CD4-positive, alpha-beta T cell treated with Interleukin-21 for 1 hour (primary cell): ENCODE measurements at regions not wholly inside any gene's neighbourhood (a gene's known extent, or its start where the extent isn't known, plus 50 kb on each side); places are given as distances from the start of the nearest gene placed in this dataset.
"Not testable (repeated sequence)": the region's sequence is repeated elsewhere in the genome, so short reads cannot be mapped to it uniquely, and the experiment has no call there.

Experiments
- DNase-seq: peaks from one replicate; pipeline ENCODE4 v3.0.0-alpha.2; 2020

DNA sequence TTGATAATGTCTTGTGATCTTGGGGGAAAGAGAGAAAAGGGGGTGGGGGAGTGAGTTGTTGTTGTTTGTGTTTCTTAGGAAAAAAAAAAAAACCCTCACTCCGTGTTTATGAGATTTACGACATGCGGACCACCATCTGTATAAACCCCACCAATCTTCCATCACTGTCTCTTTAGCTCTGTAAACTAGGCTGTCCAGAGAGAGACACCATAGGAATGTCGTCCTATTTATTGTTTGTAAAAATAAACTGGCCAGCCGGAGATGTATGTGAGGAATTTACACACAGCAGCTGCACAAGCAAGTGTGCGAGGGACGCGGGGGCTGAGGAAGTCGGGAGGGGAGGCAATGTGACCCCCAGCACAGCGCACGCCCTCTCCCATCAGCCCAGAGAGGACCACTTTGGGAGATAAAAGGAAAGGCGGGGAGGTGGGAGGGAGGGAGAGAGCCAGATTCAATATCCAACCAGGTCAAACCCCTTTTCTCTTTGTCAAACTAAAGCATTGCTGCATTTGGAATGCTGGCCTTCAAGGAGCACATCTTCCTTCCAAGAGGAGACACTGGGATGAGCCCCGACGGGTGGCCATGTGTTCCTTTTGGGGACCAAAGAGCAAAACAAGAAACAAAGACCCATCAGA is 136.2 kb upstream of the SALL1 start:
- DNase-seq, result no peak

DNA sequence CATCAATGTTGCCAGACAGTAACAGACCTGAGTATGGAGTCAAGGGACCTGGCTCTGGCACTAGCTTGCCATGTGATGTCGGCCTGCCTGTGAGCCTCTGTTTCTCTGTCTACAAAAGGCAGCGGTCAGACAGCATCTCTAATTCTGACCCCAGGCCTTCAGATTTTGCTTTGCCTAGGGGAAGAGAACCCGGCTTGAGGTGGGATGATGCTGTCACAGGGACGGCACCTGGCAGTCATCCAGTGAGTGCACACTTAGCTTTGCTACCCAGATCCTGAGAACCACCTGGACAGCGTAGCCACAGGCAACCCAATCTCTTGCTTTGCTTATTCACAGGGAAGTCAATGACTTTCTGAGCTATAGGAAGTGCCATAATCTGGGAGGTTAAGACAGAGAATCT is 135.2 kb upstream of the SALL1 start:
- no peak for DNase-seq

DNA sequence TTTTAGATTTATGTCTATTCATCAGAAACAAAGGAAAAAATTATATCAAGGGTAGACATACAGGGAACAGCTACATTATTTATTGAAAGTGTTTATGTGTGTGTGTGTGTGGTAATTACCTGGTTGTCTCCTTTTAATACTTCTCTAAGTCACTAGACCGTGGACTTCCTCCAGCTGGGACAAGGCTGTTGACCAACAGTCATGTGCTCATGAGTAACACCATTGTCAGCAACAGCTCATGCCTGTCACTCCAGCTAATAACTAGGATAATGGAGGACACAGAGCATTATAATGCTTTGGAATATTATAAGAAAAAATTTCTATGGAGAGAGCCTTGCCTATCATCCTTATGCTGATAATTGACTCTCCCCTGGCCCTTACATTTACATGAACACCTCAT is 125.3 kb upstream of the SALL1 start:
- no peak for DNase-seq

DNA sequence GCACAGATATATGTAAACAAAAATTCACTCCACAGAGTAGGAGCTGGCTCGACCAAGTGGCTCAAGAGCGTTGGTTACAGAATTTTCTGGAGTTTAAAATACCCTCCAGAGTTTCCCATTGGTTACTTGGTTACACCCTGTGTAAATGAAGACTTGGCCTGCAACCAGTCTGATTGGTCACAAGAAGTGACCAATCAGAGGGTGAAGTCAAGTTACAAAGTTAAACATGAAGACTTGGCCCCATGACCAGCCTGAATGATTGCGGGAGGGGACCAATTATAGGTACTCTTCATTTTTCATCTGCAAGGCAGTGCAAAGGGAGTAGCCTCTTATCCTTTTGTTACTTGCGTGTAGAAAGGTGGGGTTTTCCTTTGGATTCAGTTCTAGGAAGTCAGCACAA is 121.3 kb upstream of the SALL1 start:
- no peak for DNase-seq

DNA sequence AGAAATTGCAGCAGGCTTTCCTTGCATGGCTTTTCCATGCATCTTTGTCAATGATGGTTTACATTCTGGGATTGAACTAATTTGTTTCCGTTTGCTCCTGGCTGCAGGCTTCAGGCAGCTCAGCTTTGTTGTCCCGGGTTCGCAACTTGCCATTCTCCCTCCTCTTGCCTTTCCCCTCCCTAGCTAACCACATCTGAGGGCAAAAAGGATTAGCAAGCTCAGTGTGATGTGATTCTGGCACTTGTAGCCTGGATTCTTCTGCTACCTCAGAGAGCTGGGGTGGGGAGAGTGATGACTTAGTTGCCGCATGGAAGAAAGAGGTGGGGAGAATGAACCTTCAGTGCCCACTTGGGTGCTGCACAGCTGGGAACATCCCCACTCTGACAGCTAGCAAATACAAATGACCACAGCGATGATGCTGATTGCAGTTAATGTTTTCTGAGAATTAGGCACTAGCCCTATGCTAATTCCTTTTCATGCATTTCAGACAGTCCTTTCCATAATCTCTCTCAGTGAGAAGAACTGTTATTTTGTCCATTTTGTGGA is 120.2 kb upstream of the SALL1 start:
- DNase-seq, result no peak

DNA sequence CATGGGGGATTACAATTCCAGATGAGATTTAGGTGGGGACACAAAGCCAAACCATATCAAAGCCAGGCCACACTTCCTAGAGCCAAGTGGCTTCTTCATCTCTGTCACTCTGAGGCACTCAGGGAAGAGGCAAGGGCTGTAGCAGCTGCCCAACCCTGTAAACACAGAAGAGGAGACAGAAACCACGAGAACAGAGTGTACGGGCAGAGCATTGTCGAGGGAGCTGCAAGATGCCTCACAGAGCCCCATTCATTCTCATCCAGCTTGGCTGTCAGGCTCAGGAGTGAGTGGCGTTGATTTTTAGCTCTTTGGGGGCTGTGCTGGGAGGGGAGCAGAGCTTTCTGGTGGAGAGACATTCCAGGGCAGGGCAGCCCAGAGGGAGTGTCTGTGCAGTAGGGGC is 117.2 kb upstream of the SALL1 start:
- DNase-seq, result no peak

DNA sequence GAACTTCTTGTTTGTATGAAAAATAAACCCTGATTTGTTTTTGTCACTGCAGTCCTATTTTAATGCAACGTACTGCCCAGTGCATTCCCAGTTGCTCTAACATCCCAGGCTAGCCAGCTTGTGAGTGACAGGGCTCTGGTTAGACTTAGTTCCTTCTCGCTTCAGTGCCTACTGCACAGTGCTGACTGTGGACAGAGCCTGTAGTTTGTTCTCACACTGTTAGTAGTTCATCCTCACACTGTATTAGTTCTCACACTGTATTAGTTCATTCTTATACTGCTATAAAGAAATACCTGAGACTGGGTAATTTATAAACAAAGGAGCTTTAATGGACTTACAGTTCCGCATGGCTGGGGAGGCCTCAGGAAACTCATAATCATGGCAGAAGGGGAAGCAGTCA is 116.6 kb upstream of the SALL1 start:
- DNase-seq, result no peak

DNA sequence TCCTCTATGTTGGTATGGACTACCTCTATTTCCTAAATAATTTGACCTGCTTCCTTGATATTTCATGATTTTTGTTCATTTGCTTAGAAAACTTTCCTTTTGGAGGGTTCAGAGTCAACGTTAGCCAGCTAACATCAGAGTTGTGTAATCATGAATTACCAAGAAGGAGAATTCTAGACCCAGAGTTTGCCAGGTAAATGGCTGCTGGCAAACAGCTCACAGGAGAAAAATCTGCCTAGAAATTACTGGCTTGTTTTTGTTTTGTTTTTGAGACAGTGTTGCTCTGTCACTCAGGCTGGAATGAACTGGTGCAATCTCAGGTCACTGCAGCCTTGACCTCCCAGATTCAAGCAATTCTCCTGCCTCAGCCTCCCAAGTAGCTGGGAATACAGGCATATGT is 111.4 kb upstream of the SALL1 start:
- no peak for DNase-seq

DNA sequence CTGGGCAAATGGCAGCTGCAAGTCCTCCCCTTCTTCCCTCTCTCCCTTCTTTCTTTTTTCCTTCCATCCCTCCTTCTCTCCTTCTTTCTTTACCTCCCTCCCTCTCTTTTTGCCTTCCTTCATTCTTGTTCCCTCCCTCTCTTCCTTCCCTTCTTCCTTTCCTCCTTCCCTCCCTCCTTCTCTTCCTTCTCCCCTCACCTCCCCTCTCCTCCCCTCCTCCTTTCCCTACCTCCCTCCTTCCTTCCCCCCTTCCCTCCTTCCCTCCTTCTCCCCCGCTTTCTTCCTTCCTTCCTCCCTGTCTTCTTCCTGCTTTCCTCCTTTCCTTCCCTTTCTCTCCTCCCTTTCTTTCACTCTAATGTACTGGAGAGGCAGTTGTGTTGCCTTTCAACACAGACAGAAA is 110.8 kb upstream of the SALL1 start:
- no peak for DNase-seq

DNA sequence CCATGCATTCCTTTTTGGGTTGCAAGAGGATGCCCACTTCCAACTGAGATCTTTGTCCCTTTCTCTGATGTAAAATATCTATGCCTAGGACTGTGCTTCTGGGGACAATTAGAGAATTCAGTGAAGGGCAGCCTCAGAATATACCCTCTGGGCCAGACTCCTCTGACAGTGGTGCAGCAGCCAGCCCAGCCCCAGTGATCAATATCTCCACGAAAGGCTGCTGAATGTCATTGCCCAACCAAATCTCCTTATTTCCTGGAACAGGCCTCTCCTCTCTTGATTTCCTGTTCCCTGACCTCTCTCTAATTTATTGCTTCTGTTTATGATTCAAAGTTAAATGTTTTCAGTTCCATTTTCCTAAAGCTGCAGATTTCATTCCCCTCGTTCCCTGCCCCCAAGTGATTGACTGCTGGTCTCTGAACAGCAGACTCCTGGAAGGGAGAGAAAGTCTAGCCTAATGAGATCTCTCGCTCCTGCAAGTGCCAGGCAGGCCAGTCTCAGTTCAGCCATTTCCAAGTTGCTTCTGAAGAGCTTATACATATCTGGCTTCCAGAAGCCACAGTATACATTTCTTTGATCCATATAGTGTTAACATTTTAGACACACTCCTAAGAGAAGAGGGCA is 104.4 kb upstream of the SALL1 start:
- no peak for DNase-seq

DNA sequence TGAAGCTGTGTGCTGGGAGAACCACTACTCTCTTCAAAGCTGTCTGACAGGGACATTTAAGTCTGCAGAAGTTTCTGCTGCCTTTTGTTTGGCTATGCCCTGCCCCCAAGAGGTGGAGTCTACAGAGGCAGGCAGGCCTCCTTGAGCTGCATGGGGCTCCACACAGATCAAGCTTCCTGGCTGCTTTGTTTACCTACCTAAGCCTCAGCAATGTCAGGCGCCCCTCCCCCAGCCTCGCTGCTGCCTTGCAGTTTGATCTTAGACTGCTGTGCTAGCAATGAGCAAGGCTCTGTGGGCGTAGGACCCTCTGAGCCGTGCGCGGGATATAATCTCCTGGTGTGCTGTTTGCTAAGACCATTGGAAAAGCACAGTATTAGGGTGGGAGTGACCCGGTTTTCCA is 103.3 kb upstream of the SALL1 start:
- DNase-seq, result not testable (repeated sequence)

DNA sequence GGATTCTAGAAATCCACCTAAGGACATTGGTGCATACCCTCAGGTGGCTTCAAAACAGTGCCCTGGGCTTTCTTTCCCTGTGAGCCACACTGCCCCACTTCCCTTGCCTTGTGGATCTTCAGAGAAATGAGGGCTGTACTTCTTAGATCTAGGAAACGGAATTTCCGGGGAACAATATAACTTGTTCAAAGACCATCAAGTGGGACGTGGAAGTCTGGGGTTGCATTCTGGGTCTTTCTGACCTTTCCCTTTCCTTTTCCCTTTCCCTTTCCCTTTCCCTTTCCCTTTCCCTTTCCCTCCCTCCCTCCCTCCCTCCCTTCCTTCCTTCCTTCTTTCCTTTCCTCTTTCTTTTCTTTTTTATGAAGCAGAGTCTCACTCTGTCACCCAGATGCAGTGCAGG is 97.1 kb upstream of the SALL1 start:
- no peak for DNase-seq

DNA sequence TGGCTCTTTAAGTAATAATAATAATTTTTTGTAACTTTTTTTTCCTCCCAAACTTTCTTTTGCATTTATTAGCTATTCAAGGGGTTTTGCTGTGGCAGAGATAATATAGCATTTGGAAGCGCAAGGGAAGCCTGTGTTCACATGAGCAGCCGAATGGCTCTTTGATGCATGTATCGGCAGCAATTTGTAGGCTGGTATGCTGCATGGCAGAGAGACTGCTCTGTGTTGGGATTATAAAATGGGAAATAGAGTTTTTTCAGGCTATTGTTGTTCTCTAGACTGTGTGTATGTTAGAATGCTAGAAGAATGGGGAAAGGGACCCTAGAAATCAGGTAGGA is 94.6 kb upstream of the SALL1 start:
- DNase-seq, result no peak

DNA sequence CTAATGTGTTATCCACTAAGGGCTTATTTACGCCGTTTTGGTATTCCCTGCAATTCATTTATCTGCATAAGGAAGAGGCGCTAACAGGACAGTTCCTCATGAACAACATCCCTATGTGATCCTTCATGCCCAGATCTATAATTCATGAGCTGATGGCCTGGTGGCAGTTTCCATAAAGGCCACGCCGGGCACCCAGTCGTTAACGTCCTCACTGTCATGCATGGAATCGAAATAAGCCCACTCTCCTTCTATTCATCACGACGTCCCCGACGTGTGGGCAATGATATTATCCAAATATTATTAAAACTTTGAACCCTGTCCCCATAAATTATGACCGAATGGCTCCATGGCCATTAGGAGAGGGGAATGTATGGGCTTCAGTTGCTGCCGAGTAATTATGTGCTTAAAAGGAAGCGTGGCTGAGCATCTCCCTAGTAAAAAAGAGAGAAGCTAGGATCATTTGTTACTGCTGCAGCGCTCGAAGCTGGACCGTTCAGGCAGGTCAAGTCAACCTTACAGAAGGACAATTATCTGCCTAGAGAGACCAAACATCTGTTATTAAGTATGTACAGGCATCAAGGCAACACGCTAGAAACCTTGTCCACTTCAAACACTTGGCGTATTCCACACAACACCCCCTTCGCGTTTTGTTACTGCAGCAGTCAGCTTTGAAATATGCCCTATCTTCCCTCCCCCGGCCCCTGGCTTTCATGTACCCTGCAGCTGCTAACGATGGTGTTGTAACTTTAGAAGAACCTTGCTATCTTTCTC is 94.0 kb upstream of the SALL1 start:
- no peak for DNase-seq

DNA sequence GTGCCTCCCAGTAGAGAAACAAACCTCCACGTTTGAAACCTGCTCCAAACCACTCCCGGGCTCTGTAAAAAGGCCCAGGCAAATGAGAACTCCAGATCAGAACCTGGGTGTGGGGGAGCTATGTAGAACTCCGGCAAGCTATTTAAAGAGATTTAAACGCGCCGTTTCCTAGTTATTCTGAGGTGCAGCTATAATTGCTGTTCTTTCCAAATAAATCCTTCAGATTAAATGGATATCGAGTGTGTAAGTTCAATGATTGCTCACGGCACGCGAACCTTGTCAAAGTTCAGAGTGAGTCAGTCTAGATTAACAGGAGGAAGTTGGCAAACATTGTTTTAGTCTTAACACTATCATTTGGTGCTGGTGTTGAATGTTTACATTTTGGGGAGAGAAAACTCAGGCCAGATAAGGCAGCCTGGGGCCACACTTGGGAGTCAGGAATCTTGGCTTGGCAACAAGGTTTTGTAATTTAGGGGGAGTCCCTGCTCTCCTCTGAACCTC is 92.9 kb upstream of the SALL1 start:
- no peak for DNase-seq

DNA sequence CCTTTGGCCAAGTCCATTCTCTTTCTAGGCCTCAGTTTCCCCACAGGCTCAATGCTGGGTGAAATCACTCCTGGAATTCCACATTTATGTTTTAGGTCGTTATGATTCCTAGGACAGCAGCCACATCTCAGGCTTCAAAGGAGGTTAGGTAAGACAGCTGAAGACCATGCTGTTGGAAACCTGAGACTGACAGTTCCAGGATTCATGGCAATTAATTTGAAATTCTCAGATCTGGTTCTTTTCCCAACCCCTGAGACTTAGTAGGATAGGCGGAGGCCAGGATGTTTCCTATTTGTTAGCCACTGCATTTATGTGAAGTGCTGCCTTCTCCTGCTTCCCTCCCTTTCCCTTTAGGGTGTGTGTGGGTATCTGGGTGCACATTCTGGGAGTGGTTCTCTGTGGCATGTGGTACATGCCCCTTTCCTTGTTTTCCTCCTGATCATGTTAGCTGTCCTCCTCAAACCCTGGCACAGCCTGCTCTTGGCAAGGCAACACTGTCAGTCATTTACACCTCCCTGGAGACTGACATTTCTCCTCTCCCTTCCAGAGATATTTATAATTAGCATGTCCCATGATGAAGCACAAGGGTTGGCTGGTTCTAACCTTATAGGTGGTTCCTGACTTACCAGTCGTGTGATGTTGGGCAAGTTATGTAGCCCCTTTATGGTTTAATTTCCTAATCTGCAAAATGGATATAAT is 91.4 kb upstream of the SALL1 start:
- no peak for DNase-seq

DNA sequence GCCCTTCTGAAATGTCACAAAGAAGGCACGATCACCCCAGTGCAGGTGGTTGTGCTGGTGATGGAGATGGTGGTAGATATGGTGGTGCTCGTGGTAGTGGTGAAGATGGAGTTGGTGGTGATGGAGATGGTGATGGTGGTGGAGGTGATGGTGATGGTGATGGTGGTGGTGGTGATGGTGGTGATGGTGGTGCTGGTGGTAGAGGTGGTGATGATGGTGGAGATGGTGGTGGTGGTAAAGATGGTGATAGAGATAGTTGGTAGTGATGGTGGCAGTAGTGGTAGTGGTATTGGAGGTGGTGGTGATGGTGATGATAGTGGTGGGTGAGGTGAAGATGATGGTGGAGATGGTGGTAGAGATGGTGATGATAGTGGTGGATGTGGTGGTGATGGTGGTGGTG is 88.1 kb upstream of the SALL1 start:
- no peak for DNase-seq

DNA sequence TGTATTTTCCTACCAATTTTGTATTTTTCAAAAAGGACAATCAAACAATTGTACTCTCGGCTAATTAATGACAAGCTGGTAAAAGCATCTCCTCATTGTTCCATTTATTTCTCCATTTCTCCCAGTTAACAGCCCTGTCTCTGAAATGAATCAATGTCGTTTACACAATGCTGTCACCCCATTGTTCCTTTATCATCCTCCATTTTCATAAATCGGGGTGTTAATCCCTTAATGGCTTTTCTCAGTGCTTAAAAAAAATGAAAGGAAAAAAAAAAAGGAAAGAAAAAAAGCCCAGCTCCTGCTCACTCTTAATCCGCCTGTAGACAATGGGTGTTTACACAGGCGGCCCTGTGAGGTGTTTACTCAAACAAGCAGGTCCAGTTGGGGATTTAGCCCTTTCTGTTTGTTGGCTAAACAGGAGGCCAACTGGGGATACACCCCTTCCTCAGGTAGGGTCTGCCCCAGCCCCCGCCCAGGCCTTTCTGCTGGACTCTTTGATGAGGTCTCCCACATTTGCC is 86.8 kb upstream of the SALL1 start:
- DNase-seq, result no peak

DNA sequence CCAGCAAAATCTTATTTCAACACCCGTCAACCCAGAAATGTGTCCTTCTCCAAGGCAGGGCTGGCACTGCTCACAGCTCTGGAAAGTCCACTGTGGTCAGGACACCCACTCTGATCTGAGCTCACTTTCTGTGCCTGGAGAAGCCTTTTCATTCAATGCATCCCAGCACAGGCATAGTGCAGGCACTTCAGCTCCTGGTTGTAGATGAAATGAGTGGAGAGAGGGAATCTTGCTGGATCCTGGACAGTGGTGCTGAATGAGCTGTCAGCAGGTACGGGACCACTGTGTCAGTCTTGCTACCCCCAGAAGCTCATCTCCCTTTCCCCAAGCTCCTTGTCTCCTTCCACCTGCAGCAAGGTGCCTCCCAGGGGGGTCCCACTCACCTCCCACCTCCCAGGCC is 86.1 kb upstream of the SALL1 start:
- no peak for DNase-seq

DNA sequence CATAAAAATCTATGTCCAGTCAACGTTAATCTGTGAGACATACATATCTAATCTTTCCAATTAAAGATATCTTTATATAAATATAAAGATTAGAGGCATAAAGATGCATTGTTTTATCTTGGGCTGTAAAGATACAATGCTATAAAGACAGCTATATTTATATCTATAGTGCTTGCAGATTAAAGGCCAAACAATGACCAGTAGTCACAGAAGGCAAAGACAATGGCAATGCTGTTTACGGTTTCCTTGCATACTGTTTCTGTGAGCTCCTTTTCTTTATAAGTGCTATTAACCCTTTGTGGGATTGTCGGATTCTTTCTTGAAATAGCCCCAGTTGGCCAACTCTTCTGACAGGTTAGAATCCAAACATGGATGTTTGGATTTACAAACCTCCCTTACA is 85.5 kb upstream of the SALL1 start:
- DNase-seq, result no peak

DNA sequence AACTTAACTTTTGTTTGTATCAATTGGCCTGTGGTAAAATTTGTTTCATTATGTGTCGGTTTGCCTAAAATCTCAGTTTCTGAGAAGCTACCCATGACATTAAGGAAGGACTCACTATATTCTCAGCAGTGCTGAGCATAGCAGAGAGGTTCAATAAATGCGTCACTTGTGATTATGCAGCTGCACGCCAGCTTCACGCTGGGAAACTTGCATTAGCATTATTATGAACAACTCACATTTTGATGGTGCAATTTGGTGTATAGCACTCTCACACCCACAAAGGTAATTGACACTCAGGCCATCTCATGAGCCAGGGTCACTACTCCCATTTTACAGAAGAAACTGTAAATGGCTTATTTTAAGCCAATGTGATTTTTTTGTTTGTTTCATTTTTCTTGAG is 80.6 kb upstream of the SALL1 start:
- DNase-seq, result no peak

DNA sequence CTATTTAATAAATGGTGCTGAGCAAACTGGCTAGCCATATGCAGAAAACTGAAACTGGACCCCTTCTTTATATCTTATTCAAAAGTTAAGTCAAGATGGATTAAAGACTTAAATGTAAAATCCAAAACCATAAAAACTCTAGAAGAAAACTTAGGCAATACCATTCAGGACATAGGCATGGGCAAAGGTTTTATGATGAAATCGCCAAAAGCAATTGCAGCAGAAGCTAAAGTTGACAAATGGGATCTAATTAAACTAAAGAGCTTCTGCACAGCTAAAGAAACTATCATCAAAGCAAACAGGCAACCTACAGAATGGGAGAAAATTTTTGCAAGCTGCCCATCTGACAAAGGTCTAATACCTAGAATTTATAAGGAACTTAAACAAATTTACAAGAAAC is 79.0 kb upstream of the SALL1 start:
- not testable (repeated sequence) for DNase-seq

DNA sequence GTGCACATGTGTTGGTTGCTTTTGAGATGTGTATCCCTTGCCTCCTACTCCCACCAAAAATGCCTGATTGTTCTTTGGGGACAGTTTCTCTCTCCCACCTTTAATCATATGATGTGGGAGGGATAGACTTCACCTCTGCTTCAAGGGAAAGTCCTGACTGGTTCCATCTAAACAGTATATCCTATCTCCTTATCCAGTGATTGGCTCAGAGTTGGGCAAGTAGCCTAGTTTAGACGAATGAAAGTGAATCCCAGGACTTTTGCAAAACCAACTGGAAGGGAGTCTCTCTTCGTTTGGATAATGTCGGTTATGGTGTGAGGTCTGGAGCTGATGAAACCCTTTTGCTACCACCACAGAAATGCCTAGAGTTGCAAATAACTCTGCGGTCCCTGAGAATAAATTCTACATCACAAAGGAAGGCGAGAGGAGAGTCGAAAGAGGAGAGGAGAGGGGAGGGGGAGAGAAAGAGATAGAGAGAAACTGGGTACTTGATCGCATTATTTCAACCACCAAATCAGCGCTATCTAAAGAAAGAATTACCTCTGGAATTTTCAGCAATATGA is 77.1 kb upstream of the SALL1 start:
- no peak for DNase-seq
